T follicular helper cell (primary cell): ENCODE measurements at regions not wholly inside any gene's neighbourhood (a gene's known extent, or its start where the extent isn't known, plus 50 kb on each side); places are given as distances from the start of the nearest gene placed in this dataset.
"Not testable (repeated sequence)": the region's sequence is repeated elsewhere in the genome, so short reads cannot be mapped to it uniquely, and the experiment has no call there.

Source experiments
- DNase-seq: peaks from one replicate; pipeline ENCODE4 v3.0.0-alpha.2; 2020; ENCODE audit warnings: low read depth

GRCh38 chr1:219560856-219561255, 52.0 kb downstream of the ZC3H11B start:
- DNase-seq = no peak

GRCh38 chr1:219559899-219560298, 53.0 kb downstream of the ZC3H11B start:
- DNase-seq = no peak

GRCh38 chr1:219555806-219556205, 57.1 kb downstream of the ZC3H11B start:
- no peak for DNase-seq

- DNase-seq = no peak
Measured at GRCh38 chr1:219555031-219555692, 57.7 kb downstream of the ZC3H11B start.

GRCh38 chr1:219553934-219554502, 58.9 kb downstream of the ZC3H11B start:
- no peak for DNase-seq

GRCh38 chr1:219550201-219550600, 62.7 kb downstream of the ZC3H11B start:
- no peak for DNase-seq

- DNase-seq = no peak
Measured at GRCh38 chr1:219549215-219549614, 63.7 kb downstream of the ZC3H11B start.

- no peak for DNase-seq
Measured at GRCh38 chr1:219548386-219548785, 64.5 kb downstream of the ZC3H11B start.

- DNase-seq = not testable (repeated sequence)
Measured at GRCh38 chr1:219545756-219546155, 67.1 kb downstream of the ZC3H11B start.

GRCh38 chr1:219544163-219544846, 68.6 kb downstream of the ZC3H11B start:
- DNase-seq = no peak

GRCh38 chr1:219542828-219543518, 69.9 kb downstream of the ZC3H11B start:
- DNase-seq = no peak

GRCh38 chr1:219541946-219542345, 71.0 kb downstream of the ZC3H11B start:
- no peak for DNase-seq

- no peak for DNase-seq
Measured at GRCh38 chr1:219539645-219540254, 73.2 kb downstream of the ZC3H11B start.

- DNase-seq = no peak
Measured at GRCh38 chr1:219538886-219539285, 74.0 kb downstream of the ZC3H11B start.

- no peak for DNase-seq
Measured at GRCh38 chr1:219537223-219537631, 75.7 kb downstream of the ZC3H11B start.

- DNase-seq = no peak
Measured at GRCh38 chr1:219536038-219536437, 76.9 kb downstream of the ZC3H11B start.

- DNase-seq = no peak
Measured at GRCh38 chr1:219534991-219535390, 77.9 kb downstream of the ZC3H11B start.

- no peak for DNase-seq
Measured at GRCh38 chr1:219533280-219533679, 79.6 kb downstream of the ZC3H11B start.

GRCh38 chr1:219529116-219529515, 83.8 kb downstream of the ZC3H11B start:
- DNase-seq = no peak

GRCh38 chr1:219528633-219529032, 84.3 kb downstream of the ZC3H11B start:
- no peak for DNase-seq

GRCh38 chr1:219527994-219528393, 84.9 kb downstream of the ZC3H11B start:
- DNase-seq = no peak

GRCh38 chr1:219526074-219526473, 86.8 kb downstream of the ZC3H11B start:
- no peak for DNase-seq
